Fibroblast of mammary gland (primary cell): ENCODE measurements at regions not wholly inside any gene's neighbourhood (a gene's known extent, or its start where the extent isn't known, plus 50 kb on each side); places are given as distances from the start of the nearest gene placed in this dataset.

ENCODE experiments used
- DNase-seq: peaks from one replicate; pipeline ENCODE4 v3.0.0-alpha.2; 2010; ENCODE audit warnings: low read depth
- H3K4me3 ChIP-seq: 2 replicates; pipeline ENCODE4 v1.5.1; 2011; ENCODE audit warnings: low read depth, mild to moderate bottlenecking, low read length, moderate library complexity; ENCODE audit not compliant: control insufficient read depth
- TF ChIP-seq, protein P1 (sequence below): conservative IDR thresholded peaks from 2 replicates; pipeline ENCODE4 v1.5.1; 2011; ENCODE audit warnings: low read depth, low read length, inconsistent platforms; ENCODE audit not compliant: control insufficient read depth, insufficient read depth

DNA sequence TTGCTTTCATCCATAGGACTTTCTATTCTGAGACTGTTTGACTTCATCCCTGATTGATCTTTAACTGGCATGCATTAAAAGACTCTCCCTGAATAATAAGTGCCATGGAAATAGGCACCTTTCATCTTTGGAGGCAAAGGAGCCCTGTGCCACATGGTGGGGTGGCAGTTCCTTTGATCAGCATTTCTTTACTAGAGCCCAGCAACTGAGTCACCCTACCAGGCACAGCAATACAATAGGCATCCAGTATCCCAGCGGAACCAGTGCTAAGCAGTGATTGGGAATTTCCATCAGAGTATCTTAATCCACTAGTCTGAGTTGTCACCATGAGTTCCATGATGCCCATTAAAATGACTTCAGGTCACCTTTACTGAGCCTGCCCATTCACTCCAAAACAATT lies 476.1 kb upstream of the MPDZ start:
- peak; percentile 2 for DNase-seq
- no peak overlapping the region for H3K4me3 ChIP-seq
- TF ChIP-seq, protein P1, sequence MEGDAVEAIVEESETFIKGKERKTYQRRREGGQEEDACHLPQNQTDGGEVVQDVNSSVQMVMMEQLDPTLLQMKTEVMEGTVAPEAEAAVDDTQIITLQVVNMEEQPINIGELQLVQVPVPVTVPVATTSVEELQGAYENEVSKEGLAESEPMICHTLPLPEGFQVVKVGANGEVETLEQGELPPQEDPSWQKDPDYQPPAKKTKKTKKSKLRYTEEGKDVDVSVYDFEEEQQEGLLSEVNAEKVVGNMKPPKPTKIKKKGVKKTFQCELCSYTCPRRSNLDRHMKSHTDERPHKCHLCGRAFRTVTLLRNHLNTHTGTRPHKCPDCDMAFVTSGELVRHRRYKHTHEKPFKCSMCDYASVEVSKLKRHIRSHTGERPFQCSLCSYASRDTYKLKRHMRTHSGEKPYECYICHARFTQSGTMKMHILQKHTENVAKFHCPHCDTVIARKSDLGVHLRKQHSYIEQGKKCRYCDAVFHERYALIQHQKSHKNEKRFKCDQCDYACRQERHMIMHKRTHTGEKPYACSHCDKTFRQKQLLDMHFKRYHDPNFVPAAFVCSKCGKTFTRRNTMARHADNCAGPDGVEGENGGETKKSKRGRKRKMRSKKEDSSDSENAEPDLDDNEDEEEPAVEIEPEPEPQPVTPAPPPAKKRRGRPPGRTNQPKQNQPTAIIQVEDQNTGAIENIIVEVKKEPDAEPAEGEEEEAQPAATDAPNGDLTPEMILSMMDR: no peak

DNA sequence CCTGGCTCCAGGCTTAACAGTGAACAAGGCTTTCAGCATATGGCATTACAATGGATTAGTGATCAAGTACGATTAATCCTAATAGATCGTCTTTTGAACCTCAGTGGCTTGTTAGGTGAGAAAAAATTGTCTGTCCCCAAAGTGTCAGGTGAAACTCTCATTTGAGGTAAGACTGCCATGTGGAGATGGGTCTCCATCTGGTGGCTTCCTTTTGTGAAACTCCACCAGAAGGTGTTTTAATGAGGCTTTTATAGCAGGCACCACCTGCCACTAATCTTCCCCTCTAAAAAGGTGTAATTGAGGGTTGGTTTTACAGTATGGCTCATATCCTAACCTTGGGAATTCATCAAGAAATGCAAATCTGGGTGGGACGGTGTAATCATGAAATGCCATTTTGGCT lies 471.1 kb upstream of the MPDZ start:
- no peak for DNase-seq
- TF ChIP-seq, protein P1: no peak
- no peak overlapping the region for H3K4me3 ChIP-seq

DNA sequence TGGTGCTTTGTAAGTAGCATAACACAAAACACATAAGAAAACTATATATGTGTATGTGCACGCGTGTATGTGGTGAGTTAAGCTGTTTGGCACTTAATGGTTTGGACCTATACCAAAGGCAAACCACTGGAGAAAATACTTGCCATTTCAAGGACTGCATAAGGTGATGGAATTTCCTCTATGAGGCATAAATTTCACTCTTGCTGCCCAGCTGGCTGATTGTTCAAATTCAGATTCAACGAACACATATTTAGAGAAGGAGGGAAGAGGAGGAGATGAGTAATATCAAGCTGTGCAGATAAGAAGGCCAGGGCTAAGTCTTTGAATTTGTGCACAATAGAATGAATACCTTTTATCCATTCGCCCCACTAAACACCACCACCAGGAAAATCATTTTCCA lies 470.6 kb upstream of the MPDZ start:
- peak; percentile 63 for DNase-seq
- TF ChIP-seq, protein P1: no peak
- H3K4me3 ChIP-seq: no peak overlapping the region

DNA sequence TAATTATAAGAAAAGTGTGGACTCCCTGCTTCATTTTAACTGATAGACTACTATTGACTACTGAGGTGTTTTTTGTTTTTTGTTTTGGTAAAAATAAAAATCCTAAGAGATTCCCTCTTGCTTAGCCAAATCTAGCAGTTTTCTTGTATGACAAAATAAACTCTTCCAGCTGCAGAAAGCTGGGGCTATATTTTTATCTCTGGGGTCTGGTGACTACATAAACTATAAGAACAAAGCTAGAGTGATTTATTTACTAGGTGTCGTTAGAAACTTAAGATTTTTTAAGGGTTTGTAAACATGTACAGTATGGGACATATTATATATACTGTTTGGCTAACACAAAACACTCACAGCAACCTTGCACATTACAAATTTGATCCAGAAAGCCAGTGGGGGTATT lies 467.4 kb upstream of the MPDZ start:
- DNase-seq: no peak
- no peak overlapping the region for H3K4me3 ChIP-seq
- TF ChIP-seq, protein P1: no peak

DNA sequence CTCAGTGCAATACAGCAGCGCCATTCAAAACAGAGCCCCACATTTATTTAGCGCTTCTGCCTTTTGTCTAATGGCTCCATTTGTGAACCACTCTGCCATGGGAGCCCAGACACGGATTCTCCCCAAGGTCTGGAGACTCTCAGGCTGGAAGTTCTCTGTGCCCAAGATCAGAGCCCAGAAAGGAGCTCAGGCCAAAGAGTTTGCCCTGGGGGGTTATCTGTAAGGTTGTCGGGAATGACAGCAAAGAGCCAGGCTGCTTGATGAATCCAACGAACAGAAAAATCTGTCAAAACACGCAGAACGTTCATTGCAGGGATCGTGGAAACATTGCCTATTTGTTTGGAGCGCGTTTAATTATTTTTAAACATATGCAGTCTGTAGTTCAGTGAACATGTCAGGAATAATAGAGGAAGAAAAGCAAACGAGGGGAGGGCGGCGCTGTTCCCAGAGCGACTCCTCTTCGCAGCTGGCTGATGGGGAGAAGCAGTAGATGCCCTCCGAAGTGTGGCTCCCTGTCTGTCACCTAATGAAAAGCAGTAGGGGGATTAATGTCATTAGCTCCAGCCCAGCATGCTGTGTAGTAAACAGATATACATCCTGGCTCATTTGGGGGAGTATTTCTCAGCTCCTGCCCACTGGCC lies 464.9 kb upstream of the MPDZ start:
- no peak for DNase-seq
- H3K4me3 ChIP-seq: no peak overlapping the region
- TF ChIP-seq, protein P1: no peak

DNA sequence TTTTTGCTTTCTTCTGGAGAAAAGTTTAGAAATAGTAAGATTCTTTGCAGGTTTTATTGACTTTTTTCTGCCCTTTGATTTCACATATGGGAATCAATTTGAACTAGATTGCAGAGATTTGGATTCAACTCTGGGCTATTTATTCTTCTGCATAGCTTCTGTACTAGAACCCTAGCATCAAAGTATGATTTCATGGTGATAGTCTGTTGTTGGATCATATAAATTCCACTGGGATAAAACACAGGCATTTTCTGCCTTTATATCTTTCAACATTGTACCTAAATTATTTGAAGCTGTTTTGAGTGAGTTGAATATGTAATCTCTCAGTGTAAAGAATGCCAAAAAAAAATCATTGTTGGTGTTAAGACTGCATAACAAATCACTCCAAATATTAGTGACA lies 458.4 kb upstream of the MPDZ start:
- H3K4me3 ChIP-seq: no peak overlapping the region
- DNase-seq: no peak
- TF ChIP-seq, protein P1: no peak

DNA sequence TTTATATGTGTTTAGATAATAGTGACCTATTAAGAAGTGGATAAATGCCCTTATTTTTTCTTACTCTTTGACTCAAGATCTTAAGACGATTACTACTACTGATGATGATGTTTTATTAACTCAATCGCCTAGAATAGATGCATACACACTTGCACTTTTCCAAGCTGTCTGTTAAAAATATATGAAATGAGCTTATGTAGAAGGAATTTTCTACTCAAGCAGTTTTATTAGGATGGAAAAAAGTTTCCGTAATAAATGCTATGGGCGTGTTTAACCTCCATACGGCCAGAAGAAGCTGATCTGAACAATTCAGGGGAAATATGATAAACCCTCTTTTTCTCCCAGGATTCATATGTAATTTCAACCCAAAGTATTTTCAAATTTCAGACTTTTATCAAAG lies 455.7 kb upstream of the MPDZ start:
- H3K4me3 ChIP-seq: no peak overlapping the region
- TF ChIP-seq, protein P1: no peak
- DNase-seq: no peak
